Stimulated activated CD4-positive, alpha-beta T cell treated with anti-CD3 and anti-CD28 coated beads, TNF-alpha, amount 100 ng/mL, for 48 hours (primary cell): ENCODE measurements at regions not wholly inside any gene's neighbourhood (a gene's known extent, or its start where the extent isn't known, plus 50 kb on each side); places are given as distances from the start of the nearest gene placed in this dataset.

Source experiments
- DNase-seq, 3 donors: peaks; one replicate each; pipeline ENCODE4 v3.0.0-alpha.2; 2020; ENCODE audit warnings: low read depth in 3 of 3

DNA sequence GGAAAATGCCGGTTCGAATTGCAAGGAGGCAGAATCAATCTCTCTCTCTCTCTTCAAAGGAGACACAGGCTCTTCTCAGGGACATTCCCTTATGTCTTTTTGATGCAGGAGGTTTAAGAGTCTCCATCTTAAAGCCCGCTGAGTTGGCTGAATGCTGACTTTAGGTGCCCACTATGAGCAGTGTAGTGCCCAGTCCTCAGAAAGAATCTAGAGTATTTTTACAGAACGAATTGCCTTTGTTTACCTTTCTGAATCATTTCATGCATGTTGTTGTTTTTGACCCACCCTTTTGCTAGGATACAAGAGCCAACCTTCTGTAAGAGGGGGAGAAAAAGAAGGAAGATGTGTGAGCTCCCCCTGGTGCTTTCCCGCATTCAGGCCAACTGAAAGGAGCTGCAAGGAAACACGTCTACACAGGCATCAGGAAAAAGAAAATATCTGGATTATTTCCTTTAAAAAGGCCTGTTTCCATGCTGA lies 193.5 kb upstream of the TCF4 start:
- no peak for DNase-seq

DNA sequence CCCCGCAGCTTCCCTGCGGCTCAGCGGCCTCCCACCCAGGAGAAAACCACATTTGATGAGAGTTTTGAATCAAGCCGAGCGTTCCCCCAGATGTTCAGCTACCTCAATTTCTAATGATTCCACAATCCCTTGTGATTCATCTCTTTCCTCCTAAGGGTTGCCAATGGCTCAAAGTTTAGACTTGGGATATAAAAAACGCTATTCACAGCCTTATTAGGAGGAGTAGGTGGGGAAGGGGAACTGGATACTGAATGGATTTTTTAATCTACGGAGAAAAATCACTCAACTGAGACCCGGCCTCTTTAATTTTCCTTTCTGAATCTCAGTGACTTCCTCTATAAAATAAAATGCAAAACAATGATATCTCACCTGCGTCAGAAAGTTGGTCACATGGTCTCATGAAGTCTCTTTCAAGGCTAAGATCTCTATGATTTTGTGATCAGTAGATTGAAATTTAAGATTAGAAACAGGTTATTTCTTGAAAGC lies 192.6 kb upstream of the TCF4 start:
- no peak for DNase-seq

DNA sequence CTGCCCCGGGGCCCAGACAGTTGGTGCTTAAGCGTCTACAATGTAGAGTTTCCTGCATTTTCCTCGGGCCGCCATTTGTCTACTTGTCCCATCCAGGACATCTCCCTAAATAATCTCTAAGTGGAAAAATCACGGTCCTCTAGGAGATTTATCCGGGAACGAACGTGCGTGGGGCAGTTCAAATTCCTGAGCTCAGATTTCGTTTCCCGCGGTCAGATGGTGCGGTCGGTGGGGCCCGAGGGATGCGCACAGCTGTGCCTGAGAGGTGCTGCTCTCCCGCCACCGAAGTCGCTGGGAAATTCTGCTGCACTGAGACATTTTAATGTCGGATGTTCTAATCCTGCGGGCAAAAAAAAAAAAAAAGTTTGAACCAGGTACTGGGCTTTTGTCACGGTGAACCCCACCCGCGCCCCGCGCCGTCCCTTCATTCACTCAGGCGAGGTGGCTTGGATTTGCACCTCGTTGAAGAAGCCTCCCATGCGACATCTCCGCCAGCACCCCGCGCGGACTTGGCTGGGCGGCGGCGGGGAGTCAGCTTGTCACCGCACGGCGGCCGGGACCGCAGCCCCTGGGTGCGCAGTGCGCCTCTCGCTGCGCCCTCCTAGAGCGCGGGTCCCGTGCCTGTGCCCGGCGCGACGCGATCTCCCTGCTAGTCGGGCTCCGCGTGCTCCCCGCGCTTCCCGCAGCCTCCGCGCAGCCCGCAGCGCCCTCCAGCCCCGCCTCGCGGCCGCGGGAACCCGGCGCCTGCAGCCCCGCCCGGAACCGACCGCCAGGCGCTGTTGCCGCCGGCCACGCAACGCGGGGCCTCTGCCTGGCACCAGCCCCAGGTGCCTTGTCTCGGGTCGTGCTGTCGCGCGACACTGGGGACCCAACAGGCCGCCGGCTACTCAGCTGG lies 191.9 kb upstream of the TCF4 start:
- no peak for DNase-seq

DNA sequence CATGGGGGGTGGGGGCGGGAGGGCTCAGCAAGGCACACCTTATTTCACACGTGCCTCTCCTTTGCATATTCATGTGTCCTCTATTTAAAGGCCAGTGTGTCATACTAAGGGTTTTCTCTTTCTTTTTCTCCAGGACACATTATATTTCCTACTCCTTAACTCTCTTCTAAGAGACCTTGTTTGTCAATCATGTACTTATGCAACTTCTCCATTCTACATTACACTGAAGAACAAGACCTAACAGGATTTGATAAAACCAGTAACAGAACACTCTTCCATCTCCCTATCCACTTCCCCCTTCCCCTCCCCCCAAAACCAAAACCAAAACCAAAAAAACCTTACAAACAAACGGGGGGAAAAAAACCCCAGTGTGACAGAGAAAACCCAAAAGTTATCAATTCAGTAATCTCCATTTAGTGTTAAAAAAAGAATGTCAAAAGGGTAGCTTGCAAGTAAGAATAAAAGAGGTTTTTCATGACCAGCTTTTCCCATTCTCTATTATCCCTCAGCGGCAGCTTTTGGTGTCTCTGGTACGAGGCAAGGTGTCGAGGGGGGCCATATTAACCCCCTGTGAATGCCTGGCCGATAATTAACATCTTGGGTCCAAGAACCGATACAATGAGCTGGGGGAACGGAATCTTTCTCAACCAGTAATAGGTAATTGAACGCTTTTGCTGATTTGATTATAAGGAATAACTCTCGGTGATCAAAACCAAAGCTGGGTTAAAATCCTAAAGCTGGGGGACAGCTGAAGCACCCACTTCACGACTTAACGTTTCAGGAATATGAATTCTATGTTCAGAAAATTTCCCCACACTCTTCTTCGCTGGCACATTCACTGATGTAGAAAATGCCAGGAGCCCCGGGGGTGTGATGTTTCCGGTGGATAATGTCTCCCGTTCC lies 191.0 kb upstream of the TCF4 start:
- DNase-seq = no peak

DNA sequence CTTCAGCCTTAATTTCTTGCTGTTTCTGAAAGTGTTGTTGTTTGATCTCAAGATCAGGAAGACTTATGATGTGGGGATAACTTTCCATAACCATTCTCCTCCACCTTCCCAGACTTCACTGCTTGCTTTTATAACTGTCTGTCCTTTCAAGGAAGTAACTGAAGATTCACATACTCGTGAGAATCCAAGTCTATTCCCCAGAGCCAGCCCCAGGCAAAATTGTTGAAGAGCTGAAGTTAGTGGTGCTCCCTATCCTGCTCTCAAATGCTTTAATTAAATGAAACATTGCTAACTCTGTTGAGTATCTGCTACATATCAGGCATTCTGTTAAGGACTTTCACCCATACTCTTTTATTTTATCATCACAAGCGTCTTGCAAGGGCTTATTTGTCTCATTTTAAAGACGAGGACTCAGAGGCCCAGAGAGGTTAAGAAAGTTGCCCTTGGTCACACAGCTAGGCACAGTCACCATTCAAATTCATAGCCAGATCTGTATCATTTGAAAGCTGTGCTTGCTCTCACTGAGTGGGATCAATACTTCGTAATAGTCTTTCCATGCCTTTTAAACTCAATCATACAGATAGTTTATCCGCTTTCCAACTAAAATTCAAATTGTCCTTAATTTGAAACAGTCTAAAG lies 189.8 kb upstream of the TCF4 start:
- DNase-seq = no peak

DNA sequence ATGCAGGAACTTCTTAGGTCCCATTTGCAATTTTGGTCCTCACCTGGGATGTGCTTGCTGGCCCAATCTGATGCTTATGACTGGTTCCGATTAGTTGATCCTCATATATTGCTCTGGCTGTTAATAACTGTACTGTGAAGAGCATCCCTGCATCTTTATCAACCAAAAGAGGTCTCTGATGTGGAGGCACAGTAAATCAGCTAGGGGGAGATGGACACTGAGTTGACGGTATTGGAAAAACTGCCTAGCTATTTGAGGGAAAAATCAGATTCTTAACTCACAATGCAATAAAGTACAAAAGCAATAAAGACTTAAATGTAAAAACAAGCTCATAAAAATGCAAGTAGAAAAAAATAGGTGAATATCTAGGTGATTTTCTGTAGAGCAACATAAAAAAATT lies 188.0 kb upstream of the TCF4 start:
- no peak for DNase-seq

DNA sequence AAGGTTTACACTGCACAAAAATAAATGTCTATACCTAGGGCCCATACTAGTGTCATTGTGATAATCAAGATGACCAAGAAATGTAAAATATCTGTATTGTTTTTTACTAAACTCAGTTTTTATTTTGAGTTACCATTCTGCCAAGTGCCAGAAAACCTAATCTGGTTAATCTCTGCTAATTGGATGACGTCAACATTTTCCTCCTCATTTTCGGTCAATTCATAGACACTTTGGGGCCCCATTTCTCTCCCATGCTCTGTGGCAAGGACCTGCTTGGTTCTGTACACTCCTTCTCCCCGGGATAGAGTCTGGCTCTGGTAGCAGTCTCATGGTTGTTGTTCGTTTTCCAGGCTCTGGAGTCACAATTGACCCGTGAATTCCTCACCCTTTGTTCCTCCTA lies 186.5 kb upstream of the TCF4 start:
- DNase-seq = no peak

DNA sequence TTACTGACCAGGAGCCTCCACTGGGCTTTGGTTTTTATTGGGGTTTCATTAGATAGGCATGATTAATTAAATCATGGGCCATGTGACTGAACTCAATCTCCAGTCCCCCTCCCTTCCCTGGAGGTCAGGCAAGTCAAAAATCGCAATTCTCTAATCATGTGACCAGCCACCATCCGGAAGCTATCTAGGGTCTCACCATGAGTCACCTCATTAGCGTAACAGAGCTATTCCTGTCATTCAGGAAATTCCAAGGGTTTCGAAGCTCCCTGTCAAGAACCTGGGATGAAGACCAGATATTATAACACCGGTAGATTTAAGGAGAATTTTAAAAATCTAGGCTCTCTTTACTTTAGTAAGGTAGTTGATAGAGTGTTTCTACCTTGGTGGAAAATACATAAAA lies 180.3 kb upstream of the TCF4 start:
- no peak for DNase-seq

DNA sequence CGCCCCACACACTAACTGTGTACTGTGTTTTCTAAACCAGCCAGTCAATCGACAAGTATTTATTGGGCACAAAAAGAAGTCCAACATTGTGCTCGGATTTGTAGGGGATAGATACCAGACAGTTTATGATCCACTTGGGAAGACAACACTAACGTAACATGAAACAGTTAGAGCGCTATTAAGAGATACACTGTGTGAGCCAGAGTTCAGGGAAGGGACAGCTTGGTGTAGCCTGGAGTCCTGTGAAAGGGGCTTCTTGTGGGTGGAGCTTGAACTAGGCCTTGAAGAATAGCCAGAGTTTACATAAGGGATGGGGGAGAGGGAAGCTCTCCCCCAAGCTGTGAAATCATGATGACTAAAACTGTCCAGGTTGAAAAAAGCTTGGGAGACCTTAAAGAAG lies 176.4 kb upstream of the TCF4 start:
- DNase-seq = no peak

DNA sequence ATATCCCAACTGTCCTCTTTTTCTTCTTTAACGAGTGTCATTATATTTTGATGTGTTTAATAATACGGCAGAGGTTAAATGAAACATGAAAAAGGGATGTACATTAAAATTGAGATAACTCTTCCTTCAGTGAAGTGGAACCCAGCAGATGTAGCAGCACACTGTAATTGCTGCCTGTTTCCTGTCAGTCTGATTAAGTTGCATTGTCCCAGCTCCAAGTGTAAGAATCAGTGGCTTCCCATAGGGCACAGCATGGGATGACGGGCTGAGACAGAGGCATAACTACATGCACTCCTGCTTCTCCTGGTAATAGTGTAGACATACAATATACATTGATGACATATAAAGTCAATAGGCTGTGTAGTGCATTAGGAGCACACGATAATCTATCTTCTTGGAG lies 175.8 kb upstream of the TCF4 start:
- no peak for DNase-seq

DNA sequence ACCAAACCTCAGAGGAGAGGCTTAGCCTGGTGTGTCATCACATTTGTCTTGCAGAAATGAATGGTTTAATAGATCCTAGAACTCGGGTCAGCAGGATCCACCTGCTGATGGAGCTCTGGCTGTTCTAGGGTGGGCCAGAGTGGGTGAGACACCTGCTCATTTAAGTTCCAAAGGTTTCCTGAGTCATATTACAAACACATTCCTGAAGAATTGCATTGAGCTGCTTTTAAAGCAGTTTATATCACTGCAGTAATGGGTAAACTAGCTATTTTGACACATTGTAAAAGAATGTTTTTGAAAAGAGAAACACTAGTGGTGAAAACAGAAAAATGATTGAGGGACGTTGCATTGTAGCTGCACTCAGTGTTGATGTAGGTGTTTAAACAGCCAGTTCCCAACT lies 175.3 kb upstream of the TCF4 start:
- no peak for DNase-seq

DNA sequence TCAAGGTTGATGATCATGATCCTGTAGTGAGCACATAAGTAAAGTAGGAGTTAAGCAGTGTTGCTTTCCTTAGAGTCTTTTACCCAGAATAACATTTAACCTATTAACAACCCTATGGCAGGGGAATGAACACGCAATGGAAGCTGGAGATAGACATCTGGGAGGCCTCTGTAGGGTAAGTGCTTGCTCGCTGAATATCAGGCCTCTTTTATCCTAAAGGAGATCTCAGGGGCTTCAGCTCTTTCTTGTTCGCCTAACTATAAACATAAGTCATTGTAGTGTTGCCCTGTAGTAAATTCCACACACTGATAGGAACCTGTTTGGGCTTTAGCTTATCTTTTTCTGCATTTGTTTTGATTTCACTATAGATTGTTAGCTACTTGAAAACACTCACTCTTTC lies 174.4 kb upstream of the TCF4 start:
- no peak for DNase-seq

DNA sequence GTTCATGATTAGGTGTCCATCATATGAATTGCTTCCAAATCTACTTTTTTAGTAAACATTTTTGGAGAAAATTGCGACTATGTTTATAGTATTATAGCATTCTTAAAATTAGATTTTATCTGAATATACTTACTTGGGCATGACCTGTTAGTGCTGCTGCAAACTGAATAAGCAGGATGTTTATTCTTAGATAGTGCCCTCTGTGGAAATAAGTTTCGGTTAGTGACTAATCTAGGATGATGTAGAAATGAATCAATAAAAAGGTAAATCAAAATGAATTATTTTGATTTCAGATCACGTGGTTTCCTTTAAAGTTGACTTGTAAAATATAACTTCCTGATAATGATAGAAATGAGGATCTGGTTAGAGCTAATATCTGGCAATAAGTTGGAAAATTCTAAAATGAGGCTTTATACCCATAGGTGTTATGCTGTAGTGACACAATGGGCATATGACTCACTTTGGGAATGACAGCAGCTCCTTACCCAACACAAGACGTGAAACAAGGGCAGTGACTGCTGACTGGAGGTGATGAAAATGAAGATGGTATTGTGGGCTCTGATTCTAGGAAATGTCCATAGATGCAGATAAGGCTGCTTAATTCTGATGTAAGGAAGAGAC lies 165.8 kb upstream of the TCF4 start:
- DNase-seq = no peak

DNA sequence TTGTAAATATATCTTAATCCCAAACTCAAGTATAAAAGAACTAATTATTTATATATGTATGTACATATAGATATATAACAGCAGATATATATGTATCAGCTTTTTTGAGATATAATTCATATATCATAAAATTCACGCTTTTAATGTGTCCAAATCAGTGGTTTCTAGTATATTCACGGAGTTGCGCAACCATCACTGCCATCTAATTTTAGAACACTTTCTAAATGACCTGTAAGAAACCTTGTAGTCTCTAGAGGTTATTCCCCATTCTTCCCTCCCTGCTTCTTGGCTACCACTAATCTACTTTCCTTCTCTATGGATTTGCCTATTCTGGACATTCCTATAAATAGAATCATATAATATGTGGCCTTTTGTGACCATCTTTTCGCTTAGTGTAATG lies 163.5 kb upstream of the TCF4 start:
- no peak for DNase-seq

DNA sequence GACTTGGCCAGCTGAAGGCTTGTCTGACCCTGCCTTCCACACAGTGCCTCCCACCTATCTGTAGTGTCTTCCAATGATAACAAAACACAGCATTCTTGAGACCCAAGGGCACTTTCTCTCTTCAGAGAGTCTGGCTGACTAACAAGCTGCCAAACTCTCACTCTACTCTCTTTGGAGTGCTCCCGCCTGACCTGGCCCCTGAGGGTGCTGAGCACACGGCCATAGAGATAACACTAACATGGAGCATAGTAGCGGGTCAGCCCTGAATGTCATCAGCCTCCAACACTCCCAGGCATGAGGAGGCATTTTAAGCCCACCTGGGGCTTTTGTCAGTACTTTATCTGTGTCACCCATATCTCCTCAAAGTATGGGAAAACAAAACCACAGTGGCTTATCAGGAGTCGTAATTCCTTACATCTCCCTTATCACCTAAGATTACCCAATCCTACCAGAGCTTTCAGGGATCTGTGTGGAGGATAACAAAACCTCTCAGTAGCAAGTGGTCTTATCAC lies 160.3 kb upstream of the TCF4 start:
- no peak for DNase-seq

DNA sequence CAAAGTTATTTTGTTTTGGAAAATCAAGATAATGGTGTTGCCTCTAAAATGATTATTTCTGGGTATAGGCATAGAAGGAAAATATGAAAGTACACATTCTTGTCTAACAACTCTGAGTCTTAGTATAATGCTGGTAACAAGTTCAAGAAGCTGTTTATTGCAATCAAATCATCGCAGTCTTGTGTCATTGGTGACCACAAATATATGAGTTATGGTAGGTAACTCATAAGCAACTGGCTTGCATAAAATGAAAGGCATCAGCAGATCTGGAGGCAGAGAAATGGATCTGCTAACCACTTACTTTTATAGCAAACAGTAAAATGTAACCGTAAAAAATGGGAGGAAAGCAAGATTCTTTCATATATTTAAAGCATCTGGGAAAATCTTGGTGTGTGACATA lies 156.2 kb upstream of the TCF4 start:
- no peak for DNase-seq

DNA sequence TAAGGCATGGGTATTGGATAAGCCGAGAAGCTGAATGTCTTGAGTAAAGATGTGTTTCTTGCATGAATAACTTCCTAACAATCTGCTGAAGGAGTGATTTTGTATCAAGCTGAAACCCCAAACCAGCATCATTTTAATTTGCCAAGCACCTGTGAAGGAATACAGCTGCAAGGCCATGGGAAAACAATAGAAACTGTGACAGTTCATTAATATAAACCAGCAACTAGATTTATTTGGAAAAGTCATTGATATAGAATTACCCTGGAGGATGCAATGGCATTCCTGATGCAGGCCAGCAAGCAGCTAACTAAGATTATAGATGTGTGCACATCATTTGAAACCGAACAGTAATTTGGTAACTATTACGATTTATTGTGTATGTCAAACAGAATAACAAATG lies 155.7 kb upstream of the TCF4 start:
- no peak for DNase-seq

DNA sequence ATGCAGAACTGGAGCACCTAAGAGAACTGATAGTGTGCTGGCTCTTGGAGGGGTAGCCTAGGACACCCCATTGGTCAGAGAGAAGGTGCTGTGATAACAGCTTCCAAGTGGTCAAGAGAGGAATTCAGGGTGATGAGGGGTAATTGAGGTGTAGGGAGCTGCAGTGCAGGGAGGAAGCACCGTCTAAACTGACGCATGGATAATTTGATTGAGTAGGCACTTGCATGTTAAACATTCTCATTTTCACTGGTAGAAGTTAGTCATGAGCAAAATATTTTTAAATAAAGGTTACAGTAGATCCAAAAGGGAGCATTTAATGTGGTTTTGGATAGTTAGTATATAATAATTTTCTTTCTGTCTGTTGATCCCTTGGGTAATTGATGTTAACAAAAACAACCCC lies 155.1 kb upstream of the TCF4 start:
- no peak for DNase-seq

DNA sequence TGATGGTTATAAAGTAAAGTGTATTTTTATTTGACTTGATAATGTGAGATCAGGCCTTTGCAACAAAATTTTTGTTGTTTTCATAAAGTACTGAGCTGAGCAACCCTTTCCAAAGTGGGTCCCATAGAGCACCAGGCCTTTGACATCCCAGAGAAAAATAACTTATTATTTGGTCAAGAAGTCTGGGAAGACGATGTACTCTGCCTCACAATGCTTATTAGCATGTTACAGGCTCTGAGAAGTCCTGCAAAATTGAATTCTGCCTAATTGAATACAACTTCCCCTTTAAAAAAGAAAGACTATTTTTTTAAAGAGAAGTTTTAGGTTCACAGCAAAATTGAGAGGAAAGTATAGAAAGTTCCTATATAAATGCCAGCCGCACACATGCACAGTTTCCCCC lies 151.5 kb upstream of the TCF4 start:
- no peak for DNase-seq

DNA sequence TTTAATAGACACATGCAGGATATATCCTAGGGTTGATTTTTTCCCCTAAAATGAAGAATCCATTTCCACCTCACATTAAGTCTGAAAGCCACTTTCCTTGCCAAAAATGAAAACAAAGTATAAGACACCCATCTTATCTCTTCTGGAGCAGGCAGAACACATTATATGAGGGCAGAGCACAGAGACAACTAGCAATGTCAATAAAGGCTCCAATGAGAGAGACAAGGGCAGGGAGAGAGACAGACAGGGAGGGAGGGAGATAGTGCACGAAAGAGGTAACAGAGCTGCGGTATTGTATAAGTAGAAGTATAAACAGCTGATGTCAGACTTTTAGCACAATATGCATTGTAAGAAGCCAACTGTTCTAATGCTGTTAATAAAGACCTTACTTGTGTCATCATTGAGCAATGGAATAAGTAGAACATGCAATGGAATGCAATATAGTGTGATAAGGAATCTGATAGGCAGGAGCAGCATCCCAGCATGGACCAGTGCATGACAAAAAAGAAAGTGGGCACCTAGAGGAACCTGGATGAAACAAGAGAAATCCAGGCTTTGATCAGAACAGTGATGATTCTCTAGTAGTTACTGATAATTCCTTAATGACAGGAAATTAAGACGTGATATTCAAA lies 150.6 kb upstream of the TCF4 start:
- DNase-seq = no peak
